Breast epithelium (tissue), 4 donors: ENCODE measurements at regions not wholly inside any gene's neighbourhood (a gene's known extent, or its start where the extent isn't known, plus 50 kb on each side); places are given as distances from the start of the nearest gene placed in this dataset.

Source experiments
- DNase-seq, 2 donors: peaks; one replicate each; pipeline ENCODE4 v3.0.0-alpha.2; 2019; ENCODE audit warnings: low spot score in 2 of 2
- H3K27ac ChIP-seq, 2 donors: fragments of 200-600 bp; sonication (generic) in 1 of 2; one replicate each; pipeline ENCODE4 v1.5.1; 2016 to 2019; ENCODE audit warnings: mild to moderate bottlenecking in 1 of 2
- H3K27me3 ChIP-seq, 2 donors: fragments of 200-600 bp; sonication (generic) in 1 of 2; one replicate each; pipeline versions ENCODE4 v1.5.1 to v1.6.0; 2017 to 2019; ENCODE audit warnings: control low read depth in 1 of 2, mild to moderate bottlenecking in 1 of 2
- H3K36me3 ChIP-seq: fragments of 200-600 bp; one replicate; pipeline ENCODE4 v1.5.1; 2019
- H3K4me1 ChIP-seq, 2 donors: fragments of 200-600 bp; sonication (generic); one replicate each; pipeline ENCODE4 v1.5.1; 2016 to 2019; ENCODE audit warnings: control low read depth in 1 of 2
- H3K4me3 ChIP-seq, 3 donors: fragments of 200-600 bp; sonication (generic); 1 replicate in 2 of 3; 2 replicates in 1 of 3; pipeline ENCODE4 v1.5.1; 2016 to 2019; ENCODE audit warnings: mild to moderate bottlenecking in 3 of 3, moderate library complexity in 2 of 3
- H3K9me3 ChIP-seq, 2 donors: fragments of 200-600 bp; sonication (generic) in 1 of 2; one replicate each; pipeline ENCODE4 v1.5.1; 2016 to 2019; ENCODE audit warnings: control low read depth in 1 of 2
- CTCF ChIP-seq, 3 donors: fragments of 450-650 bp; IDR thresholded peaks; one replicate each; pipeline ENCODE4 v1.5.1; 2016 to 2017; ENCODE audit warnings: antibody characterized with exemption in 3 of 3, mild to moderate bottlenecking in 3 of 3, moderate library complexity in 3 of 3
- POLR2A ChIP-seq: fragments of 450-650 bp; IDR thresholded peaks from one replicate; pipeline ENCODE4 v1.6.1; 2016; ENCODE audit warnings: antibody characterized with exemption, mild to moderate bottlenecking, moderate library complexity
- POLR2AphosphoS5 ChIP-seq, 3 donors: sonication (generic); formaldehyde crosslinking; IDR thresholded peaks; one replicate each; pipeline ENCODE4 v1.6.1; 2017; ENCODE audit warnings: antibody characterized with exemption in 3 of 3
- intact Hi-C: fragments of 100-400 bp; cut with DNase I; formaldehyde crosslinking; loops from one replicate; pipeline ENCODE4 v1.15.1; 2023; ENCODE audit warnings: low total_unique reads

GRCh38 chr20:22791877-22792525 is 207.6 kb upstream of the FOXA2 start:
- TF ChIP-seq POLR2AphosphoS5 (IDR thresholded peaks at IDR 0.05) (no peak), CTCF (IDR thresholded peaks at IDR 0.05) (no peak), POLR2A (no peak)
- H3K4me3 ChIP-seq, result no peak overlapping the region
- peaks cover 0 to 9% of the 10 kb centered on the region in 2 donors for H3K4me1 ChIP-seq
- no peaks in the 10 kb centered on the region for H3K27me3 ChIP-seq
- no peaks in the 10 kb centered on the region for H3K9me3 ChIP-seq
- intact Hi-C loops, result no loop called here
- DNase-seq, result no peak
- H3K36me3 ChIP-seq, result no peaks in the 10 kb centered on the region
- H3K27ac ChIP-seq, result no peak overlapping the region

GRCh38 chr20:22794200-22794599 is 209.8 kb upstream of the FOXA2 start:
- no peaks in the 10 kb centered on the region for H3K27me3 ChIP-seq
- DNase-seq, result no peak
- H3K27ac ChIP-seq, result peak overlapping the region; percentile 26 to 80
- peaks cover 0 to 9% of the 10 kb centered on the region in 2 donors for H3K4me1 ChIP-seq
- H3K9me3 ChIP-seq, result no peaks in the 10 kb centered on the region
- no peaks in the 10 kb centered on the region for H3K36me3 ChIP-seq
- TF ChIP-seq CTCF (IDR thresholded peaks at IDR 0.05) (no peak), POLR2A (no peak), POLR2AphosphoS5 (IDR thresholded peaks at IDR 0.05) (no peak)
- intact Hi-C loops, result no loop called here
- no peak overlapping the region for H3K4me3 ChIP-seq

- Histone ChIP-seq H3K9me3 (no peaks in the 10 kb centered on the region), H3K36me3 (no peaks in the 10 kb centered on the region), H3K4me1 (peaks cover 0 to 9% of the 10 kb centered on the region in 2 donors), H3K27ac (peak overlapping the region; percentile 80 to 84), H3K27me3 (no peaks in the 10 kb centered on the region), H3K4me3 (no peak overlapping the region)
- DNase-seq, result no peak
- intact Hi-C loops, result loop anchor here (5.0 kb wide), 1 partner anchor 458 kb away; no protein-coding TSS in a partner anchor
- no peak for TF ChIP-seq POLR2AphosphoS5 (IDR thresholded peaks at IDR 0.05)
- TF ChIP-seq POLR2A, result no peak
- TF ChIP-seq CTCF (IDR thresholded peaks at IDR 0.05), result no peak
Observed at GRCh38 chr20:22795433-22795832, 211.1 kb upstream of the FOXA2 start.

GRCh38 chr20:22795871-22796270 is 211.5 kb upstream of the FOXA2 start:
- no peak for TF ChIP-seq POLR2A
- TF ChIP-seq POLR2AphosphoS5 (IDR thresholded peaks at IDR 0.05), result peak in 2 of 3 donors; percentile 27 to 46
- intact Hi-C loops, result loop anchor here (1.0 to 5.0 kb wide), 2 partner anchors 33 to 459 kb away; no protein-coding TSS in a partner anchor

GRCh38 chr20:22796469-22797077 is 212.2 kb upstream of the FOXA2 start:
- no peaks in the 10 kb centered on the region for H3K27me3 ChIP-seq
- peaks cover 0 to 9% of the 10 kb centered on the region in 2 donors for H3K4me1 ChIP-seq
- no peak overlapping the region for H3K4me3 ChIP-seq
- TF ChIP-seq POLR2AphosphoS5 (IDR thresholded peaks at IDR 0.05) (no peak), CTCF (IDR thresholded peaks at IDR 0.05) (no peak), POLR2A (no peak)
- no peaks in the 10 kb centered on the region for H3K9me3 ChIP-seq
- no peaks in the 10 kb centered on the region for H3K36me3 ChIP-seq
- DNase-seq, result no peak
- intact Hi-C loops, result loop anchor here (1.0 to 5.0 kb wide), 2 partner anchors 33 to 459 kb away; no protein-coding TSS in a partner anchor
- peak overlapping the region; percentile 80 to 84 for H3K27ac ChIP-seq

More at GRCh38 chr20:22795871-22796270, 211.5 kb upstream of the FOXA2 start:
- no peaks in the 10 kb centered on the region for H3K9me3 ChIP-seq
- H3K27me3 ChIP-seq, result no peaks in the 10 kb centered on the region
- H3K27ac ChIP-seq, result peak overlapping the region; percentile 80 to 84
- peak in 1 of 2 donors; percentile 68 for DNase-seq
- H3K36me3 ChIP-seq, result no peaks in the 10 kb centered on the region
- peaks cover 0 to 9% of the 10 kb centered on the region in 2 donors for H3K4me1 ChIP-seq
- no peak overlapping the region for H3K4me3 ChIP-seq
